Skeletal muscle satellite cell (primary cell): ENCODE measurements at regions not wholly inside any gene's neighbourhood (a gene's known extent, or its start where the extent isn't known, plus 50 kb on each side); places are given as distances from the start of the nearest gene placed in this dataset.
A peak's percentile ranks its signal among the peaks of the same experiment; 100 is the strongest.

Experiments
- H3K27me3 ChIP-seq: 2 replicates; pipeline ENCODE4 v1.7.0; 2013; ENCODE audit warnings: low read length; ENCODE audit not compliant: control insufficient read depth, insufficient read depth
- H3K36me3 ChIP-seq: 2 replicates; pipeline ENCODE4 v1.7.0; 2013; ENCODE audit warnings: mild to moderate bottlenecking, control low read depth, low read length; ENCODE audit not compliant: insufficient read depth
- H3K4me1 ChIP-seq: 2 replicates; pipeline ENCODE4 v1.7.0; 2013; ENCODE audit warnings: low read length; ENCODE audit not compliant: control insufficient read depth, insufficient read depth
- H3K4me2 ChIP-seq: 2 replicates; pipeline ENCODE4 v1.7.0; 2013; ENCODE audit warnings: mild to moderate bottlenecking, low read length
- H3K4me3 ChIP-seq: 2 replicates; pipeline ENCODE4 v1.7.0; 2013; ENCODE audit warnings: low read length
- H3K9ac ChIP-seq: 2 replicates; pipeline ENCODE4 v1.7.0; 2013; ENCODE audit warnings: mild to moderate bottlenecking, low read depth, low read length, moderate library complexity
- H3K9me3 ChIP-seq: replicated peaks from 2 replicates; pipeline ENCODE4 v1.7.0; 2013; ENCODE audit warnings: mild to moderate bottlenecking, control low read depth, low read length

DNA sequence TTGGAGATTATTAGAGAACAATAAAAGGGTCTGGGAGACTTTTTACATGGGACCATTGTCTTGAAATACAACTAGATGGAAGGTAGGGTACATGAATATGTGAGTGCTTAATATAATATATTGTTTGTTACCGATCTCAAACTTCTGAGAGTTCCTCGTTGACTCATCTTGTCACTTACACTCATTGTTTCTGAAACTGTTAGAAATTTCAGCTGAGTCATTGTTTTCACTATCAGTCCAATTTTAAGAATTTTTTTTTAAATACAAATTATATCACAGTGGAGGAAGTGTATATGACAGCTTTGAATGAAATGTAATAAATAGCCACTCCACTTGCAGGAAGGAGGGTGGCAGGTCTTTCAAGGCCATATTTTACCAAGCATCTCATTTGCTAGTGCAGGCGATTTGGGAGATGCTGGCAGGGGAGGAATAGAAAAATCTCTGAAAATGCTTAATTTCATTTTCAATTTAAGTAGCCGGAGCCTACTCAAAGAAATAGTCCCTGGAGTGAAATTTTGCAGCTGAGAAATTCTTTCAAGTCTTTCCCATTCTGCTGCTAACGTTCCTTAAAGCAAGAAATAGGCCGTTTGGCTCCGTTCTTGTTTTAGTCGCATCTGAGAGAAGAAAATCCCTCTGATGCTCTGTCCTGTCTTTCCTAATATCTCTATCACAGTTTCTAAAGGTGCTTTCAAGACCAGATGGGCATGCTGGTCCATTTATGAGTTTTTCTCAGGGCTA lies 1404.2 kb upstream of the CELF2 start:
- H3K4me3 ChIP-seq, result no peak overlapping the region

GRCh38 chr10:9615189-9615588 lies 1402.5 kb upstream of the CELF2 start:
- Histone ChIP-seq H3K9me3 (no peaks in the 10 kb centered on the region), H3K4me1 (peaks cover 7% of the 10 kb centered on the region), H3K27me3 (no peaks in the 10 kb centered on the region), H3K36me3 (no peaks in the 10 kb centered on the region), H3K4me2 (no peak overlapping the region), H3K9ac (no peak overlapping the region), H3K4me3 (no peak overlapping the region)

More for the DNA sequence above, 1404.2 kb upstream of the CELF2 start:
- Histone ChIP-seq H3K9ac (no peak overlapping the region), H3K27me3 (no peaks in the 10 kb centered on the region), H3K4me1 (peaks cover 19% of the 10 kb centered on the region), H3K4me2 (no peak overlapping the region), H3K36me3 (no peaks in the 10 kb centered on the region), H3K9me3 (no peaks in the 10 kb centered on the region)

- Histone ChIP-seq H3K27me3 (no peaks in the 10 kb centered on the region), H3K36me3 (no peaks in the 10 kb centered on the region), H3K4me1 (peaks cover 7% of the 10 kb centered on the region), H3K9ac (no peak overlapping the region), H3K9me3 (no peaks in the 10 kb centered on the region), H3K4me2 (no peak overlapping the region), H3K4me3 (no peak overlapping the region)
Observed at GRCh38 chr10:9621216-9621615, 1396.5 kb upstream of the CELF2 start.

GRCh38 chr10:9625304-9625703 lies 1392.4 kb upstream of the CELF2 start:
- Histone ChIP-seq H3K4me3 (no peak overlapping the region), H3K9ac (no peak overlapping the region), H3K9me3 (no peaks in the 10 kb centered on the region), H3K36me3 (no peaks in the 10 kb centered on the region), H3K4me1 (peaks cover 7% of the 10 kb centered on the region), H3K4me2 (no peak overlapping the region), H3K27me3 (no peaks in the 10 kb centered on the region)

DNA sequence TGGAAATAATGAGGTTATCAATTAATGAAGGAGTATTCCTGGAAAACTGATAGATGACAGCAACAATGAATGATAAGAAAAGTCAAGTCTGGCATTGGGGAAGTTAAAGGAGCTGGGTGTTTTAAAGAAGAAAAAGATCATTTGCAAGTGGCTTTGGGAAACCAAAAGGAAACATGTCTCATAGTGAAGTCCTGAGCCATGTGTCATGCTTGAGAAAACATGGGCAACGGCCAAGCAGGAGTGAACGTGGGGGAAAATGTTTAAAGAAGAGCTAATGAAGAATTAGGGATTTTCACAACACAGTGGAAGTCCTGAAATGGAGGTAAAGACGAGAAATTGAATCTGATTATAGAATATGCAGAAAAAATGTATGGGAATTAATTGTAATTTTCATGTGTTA lies 1383.2 kb upstream of the CELF2 start:
- H3K36me3 ChIP-seq, result no peaks in the 10 kb centered on the region
- peak overlapping the region; percentile 46 for H3K4me2 ChIP-seq
- peaks cover 28% of the 10 kb centered on the region for H3K4me1 ChIP-seq
- peak overlapping the region; percentile 31 for H3K4me3 ChIP-seq
- H3K9me3 ChIP-seq, result no peaks in the 10 kb centered on the region
- H3K27me3 ChIP-seq, result no peaks in the 10 kb centered on the region
- H3K9ac ChIP-seq, result no peak overlapping the region

GRCh38 chr10:9635691-9636090 lies 1382.0 kb upstream of the CELF2 start:
- Histone ChIP-seq H3K4me2 (peak overlapping the region; percentile 51), H3K9ac (no peak overlapping the region), H3K36me3 (no peaks in the 10 kb centered on the region), H3K4me3 (no peak overlapping the region), H3K27me3 (no peaks in the 10 kb centered on the region), H3K9me3 (no peaks in the 10 kb centered on the region), H3K4me1 (peaks cover 28% of the 10 kb centered on the region)

GRCh38 chr10:9636216-9636615 lies 1381.5 kb upstream of the CELF2 start:
- Histone ChIP-seq H3K36me3 (no peaks in the 10 kb centered on the region), H3K4me3 (no peak overlapping the region), H3K4me2 (no peak overlapping the region), H3K9me3 (no peaks in the 10 kb centered on the region), H3K9ac (no peak overlapping the region), H3K27me3 (no peaks in the 10 kb centered on the region), H3K4me1 (peaks cover 28% of the 10 kb centered on the region)

DNA sequence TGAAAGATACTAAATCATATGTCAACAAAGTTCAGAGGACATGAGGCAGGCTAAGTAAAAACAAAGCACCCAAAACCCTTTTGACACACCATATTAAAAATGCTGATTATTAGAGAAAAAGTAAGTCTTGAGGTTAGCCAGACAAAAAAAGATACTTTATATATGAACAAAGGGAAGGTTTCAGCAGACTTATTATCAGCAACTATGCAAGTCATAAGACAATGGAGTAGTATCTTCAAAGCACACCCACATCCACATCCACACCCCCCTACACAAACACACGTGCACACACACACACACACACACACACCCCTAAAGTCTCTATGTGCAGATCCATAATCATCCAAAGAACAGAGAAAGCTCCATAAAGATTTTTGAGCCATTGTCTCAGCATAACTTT lies 1373.9 kb upstream of the CELF2 start:
- no peaks in the 10 kb centered on the region for H3K36me3 ChIP-seq

GRCh38 chr10:9645404-9645803 lies 1372.3 kb upstream of the CELF2 start:
- no peaks in the 10 kb centered on the region for H3K9me3 ChIP-seq
- no peaks in the 10 kb centered on the region for H3K4me1 ChIP-seq
- no peak overlapping the region for H3K4me2 ChIP-seq
- no peaks in the 10 kb centered on the region for H3K36me3 ChIP-seq
- no peak overlapping the region for H3K9ac ChIP-seq
- no peak overlapping the region for H3K4me3 ChIP-seq
- no peaks in the 10 kb centered on the region for H3K27me3 ChIP-seq

More for the DNA sequence above, 1373.9 kb upstream of the CELF2 start:
- H3K9ac ChIP-seq, result no peak overlapping the region
- no peak overlapping the region for H3K4me3 ChIP-seq
- no peaks in the 10 kb centered on the region for H3K9me3 ChIP-seq
- H3K27me3 ChIP-seq, result no peaks in the 10 kb centered on the region
- no peak overlapping the region for H3K4me2 ChIP-seq
- no peaks in the 10 kb centered on the region for H3K4me1 ChIP-seq

- H3K9ac ChIP-seq, result no peak overlapping the region
- no peaks in the 10 kb centered on the region for H3K27me3 ChIP-seq
- H3K4me2 ChIP-seq, result no peak overlapping the region
- H3K4me1 ChIP-seq, result no peaks in the 10 kb centered on the region
- H3K36me3 ChIP-seq, result no peaks in the 10 kb centered on the region
- no peak overlapping the region for H3K4me3 ChIP-seq
- H3K9me3 ChIP-seq, result no peaks in the 10 kb centered on the region
Observed at GRCh38 chr10:9645928-9646600, 1371.6 kb upstream of the CELF2 start.

DNA sequence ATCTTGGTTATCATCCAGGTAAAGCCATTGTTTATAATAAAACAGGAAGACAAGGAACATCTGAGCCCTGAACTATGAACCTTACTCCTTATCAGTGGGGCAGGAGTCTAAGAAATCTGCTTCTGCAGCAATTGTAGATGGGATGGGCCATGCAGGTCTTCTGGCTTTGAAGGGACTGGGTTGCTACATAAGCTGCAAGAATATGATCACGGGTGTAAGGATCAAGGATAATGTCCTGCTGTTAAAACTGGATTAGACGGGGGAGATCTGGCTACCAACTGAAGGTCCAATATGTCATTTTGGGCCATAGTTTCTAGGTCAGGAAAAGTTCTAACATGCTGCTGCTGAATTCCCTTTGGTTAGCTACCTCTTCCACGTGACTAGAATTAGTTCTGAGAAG lies 1363.4 kb upstream of the CELF2 start:
- Histone ChIP-seq H3K36me3 (no peaks in the 10 kb centered on the region), H3K9ac (no peak overlapping the region), H3K9me3 (no peaks in the 10 kb centered on the region), H3K4me2 (no peak overlapping the region), H3K4me3 (no peak overlapping the region), H3K27me3 (no peaks in the 10 kb centered on the region), H3K4me1 (no peaks in the 10 kb centered on the region)

- no peak overlapping the region for H3K9ac ChIP-seq
- H3K27me3 ChIP-seq, result no peaks in the 10 kb centered on the region
- H3K4me1 ChIP-seq, result no peaks in the 10 kb centered on the region
- no peak overlapping the region for H3K4me3 ChIP-seq
- no peaks in the 10 kb centered on the region for H3K36me3 ChIP-seq
- H3K4me2 ChIP-seq, result no peak overlapping the region
- H3K9me3 ChIP-seq, result no peaks in the 10 kb centered on the region
Observed at GRCh38 chr10:9656386-9656785, 1361.3 kb upstream of the CELF2 start.
